Upper lobe of right lung (tissue), 1 donor: ENCODE measurements at regions not wholly inside any gene's neighbourhood (a gene's known extent, or its start where the extent isn't known, plus 50 kb on each side); places are given as distances from the start of the nearest gene placed in this dataset.

ENCODE experiments used
- ATAC-seq: fragments of 200-7000 bp; cut with Tn5 transposase; one replicate; pipeline ENCODE4 v1.9.1; 2020; ENCODE audit warnings: mild to moderate bottlenecking, moderate library complexity
- DNase-seq: peaks from one replicate; pipeline ENCODE4 v3.0.0-alpha.2; 2020
- H3K27ac ChIP-seq: fragments of 200-600 bp; one replicate; pipeline ENCODE4 v1.8.0; 2022
- H3K27me3 ChIP-seq: fragments of 200-600 bp; one replicate; pipeline ENCODE4 v1.8.0; 2022; ENCODE audit warnings: mild to moderate bottlenecking
- H3K36me3 ChIP-seq: fragments of 200-600 bp; one replicate; pipeline ENCODE4 v1.8.0; 2022
- H3K4me1 ChIP-seq: fragments of 200-600 bp; one replicate; pipeline ENCODE4 v1.8.0; 2022
- H3K4me3 ChIP-seq: fragments of 200-600 bp; one replicate; pipeline ENCODE4 v1.8.0; 2022; ENCODE audit warnings: mild to moderate bottlenecking
- H3K9me3 ChIP-seq: fragments of 200-600 bp; one replicate; pipeline ENCODE4 v1.8.0; 2022
- intact Hi-C: fragments of 100-400 bp; cut with DNase I; formaldehyde crosslinking; loops from one replicate; pipeline ENCODE4 v1.11.0; 2022
- TF ChIP-seq, protein P1 (sequence below): fragments of 200-600 bp; IDR thresholded peaks from one replicate; pipeline ENCODE4 v1.8.0; 2022; ENCODE audit warnings: antibody characterized with exemption
- donor health status: DM: no; HTN: yes; CAD: no; lungs with severe emphysema.

- TF ChIP-seq, protein P1, sequence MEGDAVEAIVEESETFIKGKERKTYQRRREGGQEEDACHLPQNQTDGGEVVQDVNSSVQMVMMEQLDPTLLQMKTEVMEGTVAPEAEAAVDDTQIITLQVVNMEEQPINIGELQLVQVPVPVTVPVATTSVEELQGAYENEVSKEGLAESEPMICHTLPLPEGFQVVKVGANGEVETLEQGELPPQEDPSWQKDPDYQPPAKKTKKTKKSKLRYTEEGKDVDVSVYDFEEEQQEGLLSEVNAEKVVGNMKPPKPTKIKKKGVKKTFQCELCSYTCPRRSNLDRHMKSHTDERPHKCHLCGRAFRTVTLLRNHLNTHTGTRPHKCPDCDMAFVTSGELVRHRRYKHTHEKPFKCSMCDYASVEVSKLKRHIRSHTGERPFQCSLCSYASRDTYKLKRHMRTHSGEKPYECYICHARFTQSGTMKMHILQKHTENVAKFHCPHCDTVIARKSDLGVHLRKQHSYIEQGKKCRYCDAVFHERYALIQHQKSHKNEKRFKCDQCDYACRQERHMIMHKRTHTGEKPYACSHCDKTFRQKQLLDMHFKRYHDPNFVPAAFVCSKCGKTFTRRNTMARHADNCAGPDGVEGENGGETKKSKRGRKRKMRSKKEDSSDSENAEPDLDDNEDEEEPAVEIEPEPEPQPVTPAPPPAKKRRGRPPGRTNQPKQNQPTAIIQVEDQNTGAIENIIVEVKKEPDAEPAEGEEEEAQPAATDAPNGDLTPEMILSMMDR = peak; percentile 85
- Histone ChIP-seq H3K27me3 (no peaks in the 10 kb centered on the region), H3K4me1 (peaks cover 5% of the 10 kb centered on the region), H3K36me3 (no peaks in the 10 kb centered on the region), H3K27ac (no peak overlapping the region), H3K4me3 (no peak overlapping the region), H3K9me3 (no peaks in the 10 kb centered on the region)
- intact Hi-C loops = no loop called here
- no peak for ATAC-seq
- no peak for DNase-seq
Measured at GRCh38 chr15:69729167-69729748, 276.6 kb downstream of the RPLP1 start.

- DNase-seq (no peak), ATAC-seq (no peak)
- Histone ChIP-seq H3K9me3 (no peaks in the 10 kb centered on the region), H3K4me3 (no peak overlapping the region), H3K27me3 (no peaks in the 10 kb centered on the region), H3K4me1 (peaks cover 3% of the 10 kb centered on the region), H3K27ac (no peak overlapping the region), H3K36me3 (no peaks in the 10 kb centered on the region)
- intact Hi-C loops = no loop called here
- TF ChIP-seq, protein P1 = no peak
Measured at GRCh38 chr15:69730281-69731080, 277.9 kb downstream of the RPLP1 start.

GRCh38 chr15:69731081-69731330 is 278.4 kb downstream of the RPLP1 start:
- H3K27ac ChIP-seq = no peak overlapping the region
- DNase-seq (no peak), ATAC-seq (no peak)
- H3K9me3 ChIP-seq = no peaks in the 10 kb centered on the region
- no peaks in the 10 kb centered on the region for H3K27me3 ChIP-seq
- TF ChIP-seq, protein P1 = no peak
- no peaks in the 10 kb centered on the region for H3K36me3 ChIP-seq
- no peaks in the 10 kb centered on the region for H3K4me1 ChIP-seq
- intact Hi-C loops = no loop called here
- H3K4me3 ChIP-seq = no peak overlapping the region

DNA sequence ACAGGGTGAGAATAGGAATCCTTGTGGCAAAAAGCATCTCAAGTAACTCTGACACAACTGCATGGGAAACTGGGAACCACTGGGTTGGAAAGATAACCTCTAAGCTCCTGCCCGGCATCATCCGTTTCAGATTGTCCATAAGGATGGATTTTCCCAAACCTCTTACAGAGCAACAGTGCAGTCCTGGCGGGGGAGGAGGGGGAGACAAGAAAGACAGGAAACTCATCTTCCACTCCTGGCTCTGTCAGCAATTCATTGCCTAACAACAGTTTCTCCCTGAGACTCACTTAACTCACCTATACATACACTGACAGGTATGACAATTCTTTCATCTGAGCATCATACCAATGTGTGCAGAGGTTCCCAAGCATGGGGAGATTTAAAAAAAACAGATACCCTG is 279.0 kb downstream of the RPLP1 start:
- intact Hi-C loops = no loop called here

GRCh38 chr15:69732133-69732532 is 279.5 kb downstream of the RPLP1 start:
- intact Hi-C loops = no loop called here
- no peak for ATAC-seq
- H3K27ac ChIP-seq = no peak overlapping the region
- H3K4me1 ChIP-seq = no peaks in the 10 kb centered on the region
- no peak overlapping the region for H3K4me3 ChIP-seq
- no peaks in the 10 kb centered on the region for H3K27me3 ChIP-seq
- no peak for DNase-seq
- H3K36me3 ChIP-seq = no peaks in the 10 kb centered on the region
- TF ChIP-seq, protein P1 = no peak
- H3K9me3 ChIP-seq = no peaks in the 10 kb centered on the region

More for the DNA sequence above, 279.0 kb downstream of the RPLP1 start:
- Histone ChIP-seq H3K4me3 (no peak overlapping the region), H3K36me3 (no peaks in the 10 kb centered on the region), H3K4me1 (no peaks in the 10 kb centered on the region), H3K27me3 (no peaks in the 10 kb centered on the region), H3K27ac (no peak overlapping the region), H3K9me3 (no peaks in the 10 kb centered on the region)
- ATAC-seq = no peak
- TF ChIP-seq, protein P1 = no peak
- DNase-seq = no peak
